ENCODE measurements at regions not wholly inside any gene's neighbourhood (a gene's known extent, or its start where the extent isn't known, plus 50 kb on each side); places are given as distances from the start of the nearest gene placed in this dataset.

- no peaks in the 10 kb centered on the region for H3K27me3 ChIP-seq (ENCODE audit: insufficient read depth, low read length)
- FAIRE-seq: no peak
Observed at GRCh38 chr1:222093518-222093917, 351.6 kb upstream of the DUSP10 start.

GRCh38 chr1:222090103-222090502 is 348.2 kb upstream of the DUSP10 start:
- H3K9ac ChIP-seq (ENCODE audit: low read length): no peak overlapping the region
- no peak overlapping the region for H3K27ac ChIP-seq (ENCODE audit: low read depth, low read length)
- H3K4me1 Mint-ChIP-seq (ENCODE audit: low read depth, unreplicated experiment): peaks cover 16% of the 10 kb centered on the region
- no peak overlapping the region for H2AFZ ChIP-seq (ENCODE audit: low read depth, low read length)
- no peak overlapping the region for H3K4me2 ChIP-seq (ENCODE audit: low read length)
- H3K4me1 ChIP-seq (ENCODE audit: insufficient read depth, low read length): no peaks in the 10 kb centered on the region
- no peaks in the 10 kb centered on the region for H3K36me3 ChIP-seq (ENCODE audit: insufficient read depth, low read length)
- DNase-seq (ENCODE audit: low read depth) (peak; percentile 76), FAIRE-seq (peak; percentile 29)
- no peaks in the 10 kb centered on the region for H3K9me3 ChIP-seq (ENCODE audit: insufficient read depth, low read depth, low read length)
- no peak overlapping the region for H3K4me3 ChIP-seq (ENCODE audit: insufficient read depth, low read depth, low read length)
- no peaks in the 10 kb centered on the region for H4K20me1 ChIP-seq (ENCODE audit: insufficient read depth, low read length)
- no peaks in the 10 kb centered on the region for H3K27me3 ChIP-seq (ENCODE audit: insufficient read depth, low read length)
- no peaks in the 10 kb centered on the region for H3K79me2 ChIP-seq (ENCODE audit: insufficient read depth, low read length)
- no peak overlapping the region for H3K4me3 Mint-ChIP-seq (ENCODE audit: unreplicated experiment)
- peak overlapping the region; percentile 95 for H3K27ac Mint-ChIP-seq (ENCODE audit: unreplicated experiment)
- peaks cover 3% of the 10 kb centered on the region for H3K36me3 Mint-ChIP-seq (ENCODE audit: low read depth, unreplicated experiment)
- H3K27me3 Mint-ChIP-seq (ENCODE audit: low read depth, unreplicated experiment): no peaks in the 10 kb centered on the region
- H3K9me3 Mint-ChIP-seq (ENCODE audit: unreplicated experiment): peaks cover 7% of the 10 kb centered on the region
- TF ChIP-seq EZH2 (IDR thresholded peaks at IDR 0.05; ENCODE audit: insufficient read depth, low read length): no peak

More at GRCh38 chr1:222093518-222093917, 351.6 kb upstream of the DUSP10 start:
- Histone ChIP-seq H3K79me2 (ENCODE audit: insufficient read depth, low read length) (no peaks in the 10 kb centered on the region), H3K4me2 (ENCODE audit: low read length) (no peak overlapping the region), H3K9ac (ENCODE audit: low read length) (no peak overlapping the region), H3K9me3 (ENCODE audit: insufficient read depth, low read depth, low read length) (no peaks in the 10 kb centered on the region), H3K27ac (ENCODE audit: low read depth, low read length) (no peak overlapping the region), H3K4me1 (ENCODE audit: insufficient read depth, low read length) (no peaks in the 10 kb centered on the region), H2AFZ (ENCODE audit: low read depth, low read length) (no peak overlapping the region), H4K20me1 (ENCODE audit: insufficient read depth, low read length) (no peaks in the 10 kb centered on the region), H3K4me3 (ENCODE audit: insufficient read depth, low read depth, low read length) (no peak overlapping the region), H3K36me3 (ENCODE audit: insufficient read depth, low read length) (no peaks in the 10 kb centered on the region)
- Mint-ChIP-seq H3K27me3 (ENCODE audit: low read depth, unreplicated experiment) (no peaks in the 10 kb centered on the region), H3K9me3 (ENCODE audit: unreplicated experiment) (peaks cover 4% of the 10 kb centered on the region), H3K4me3 (ENCODE audit: unreplicated experiment) (no peak overlapping the region), H3K36me3 (ENCODE audit: low read depth, unreplicated experiment) (no peaks in the 10 kb centered on the region), H3K4me1 (ENCODE audit: low read depth, unreplicated experiment) (peaks cover 16% of the 10 kb centered on the region), H3K27ac (ENCODE audit: unreplicated experiment) (no peak overlapping the region)
- DNase-seq (ENCODE audit: low read depth): no peak
- TF ChIP-seq CTCF (IDR thresholded peaks at IDR 0.05; ENCODE audit: insufficient read depth, low read depth, low read length): no peak
- no peak for TF ChIP-seq EZH2 (IDR thresholded peaks at IDR 0.05; ENCODE audit: insufficient read depth, low read length)

DNA sequence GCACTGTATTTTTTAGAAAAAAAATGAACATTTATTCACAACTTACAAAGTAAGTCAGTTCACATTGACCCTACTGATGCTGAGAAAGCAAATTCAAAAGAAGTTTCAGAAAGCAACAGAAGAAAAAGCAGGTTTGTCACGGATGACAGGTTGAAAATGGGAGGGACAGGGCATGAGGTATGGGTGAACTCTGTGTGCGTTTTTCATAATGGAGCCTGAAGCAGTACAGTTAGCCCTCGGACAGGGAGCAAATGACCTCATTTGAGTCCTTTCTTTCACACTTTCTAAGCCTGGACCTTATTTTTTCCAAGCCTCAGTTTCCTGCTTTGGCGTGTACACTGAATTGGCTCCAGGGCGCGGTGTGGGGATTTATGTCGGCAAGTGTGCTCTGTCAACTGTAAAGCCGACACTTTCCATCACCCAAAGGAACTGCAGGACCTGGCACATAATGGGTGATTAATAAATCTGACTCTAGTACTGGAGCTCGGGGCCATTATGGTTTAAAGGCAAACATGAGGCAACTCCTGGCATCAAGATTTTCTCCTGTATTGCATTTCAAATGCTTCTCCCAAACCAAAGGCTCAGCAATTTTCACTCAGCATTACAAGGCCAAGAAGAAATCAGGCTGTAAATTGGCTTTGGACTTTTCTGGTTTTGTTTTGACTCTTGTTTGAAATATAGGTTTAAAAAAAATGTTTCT is 345.5 kb upstream of the DUSP10 start:
- TF ChIP-seq CTCF (IDR thresholded peaks at IDR 0.05; ENCODE audit: insufficient read depth, low read depth, low read length) (no peak), EZH2 (IDR thresholded peaks at IDR 0.05; ENCODE audit: insufficient read depth, low read length) (no peak)
- Histone ChIP-seq H4K20me1 (ENCODE audit: insufficient read depth, low read length) (no peaks in the 10 kb centered on the region), H3K4me2 (ENCODE audit: low read length) (no peak overlapping the region), H3K4me3 (ENCODE audit: insufficient read depth, low read depth, low read length) (no peak overlapping the region), H3K9me3 (ENCODE audit: insufficient read depth, low read depth, low read length) (no peaks in the 10 kb centered on the region), H3K4me1 (ENCODE audit: insufficient read depth, low read length) (no peaks in the 10 kb centered on the region), H3K79me2 (ENCODE audit: insufficient read depth, low read length) (no peaks in the 10 kb centered on the region), H3K36me3 (ENCODE audit: insufficient read depth, low read length) (no peaks in the 10 kb centered on the region), H3K27me3 (ENCODE audit: insufficient read depth, low read length) (no peaks in the 10 kb centered on the region), H3K9ac (ENCODE audit: low read length) (no peak overlapping the region), H2AFZ (ENCODE audit: low read depth, low read length) (no peak overlapping the region), H3K27ac (ENCODE audit: low read depth, low read length) (no peak overlapping the region)
- H3K27me3 Mint-ChIP-seq (ENCODE audit: low read depth, unreplicated experiment): no peaks in the 10 kb centered on the region
- H3K4me3 Mint-ChIP-seq (ENCODE audit: unreplicated experiment): no peak overlapping the region
- peaks cover 16% of the 10 kb centered on the region for H3K4me1 Mint-ChIP-seq (ENCODE audit: low read depth, unreplicated experiment)
- H3K36me3 Mint-ChIP-seq (ENCODE audit: low read depth, unreplicated experiment): peaks cover 3% of the 10 kb centered on the region
- DNase-seq (ENCODE audit: low read depth): no peak
- peaks cover 23% of the 10 kb centered on the region for H3K9me3 Mint-ChIP-seq (ENCODE audit: unreplicated experiment)
- FAIRE-seq: no peak
- no peak overlapping the region for H3K27ac Mint-ChIP-seq (ENCODE audit: unreplicated experiment)
